ENCODE measurements at regions not wholly inside any gene's neighbourhood (a gene's known extent, or its start where the extent isn't known, plus 50 kb on each side); places are given as distances from the start of the nearest gene placed in this dataset.

DNA sequence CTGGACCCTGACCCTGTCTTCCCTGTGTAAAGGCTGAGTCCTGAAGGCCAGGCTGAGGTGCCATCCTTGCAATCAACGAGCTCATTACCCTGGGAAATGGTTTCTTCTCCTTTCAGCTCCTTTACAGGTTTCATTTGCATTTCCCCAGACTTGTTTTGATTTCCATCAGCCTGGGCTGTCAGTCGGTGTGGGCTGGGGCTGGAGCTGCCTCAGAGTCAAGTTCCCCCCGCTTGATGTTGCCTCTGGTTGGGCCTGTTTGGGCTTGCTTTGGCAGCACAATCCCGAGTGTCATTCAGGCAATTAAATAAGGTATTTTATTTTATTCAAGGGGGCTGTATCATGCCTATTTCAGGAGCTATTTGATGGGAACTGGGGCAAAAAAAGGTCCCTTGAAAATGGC, 424.9 kb downstream of the INSC start:
- DNase-seq (ENCODE audit: low read depth): no peak

- DNase-seq (ENCODE audit: low read depth): no peak
These were observed 426.4 kb downstream of the INSC start for GRCh38 chr11:15541079-15541478.

DNA sequence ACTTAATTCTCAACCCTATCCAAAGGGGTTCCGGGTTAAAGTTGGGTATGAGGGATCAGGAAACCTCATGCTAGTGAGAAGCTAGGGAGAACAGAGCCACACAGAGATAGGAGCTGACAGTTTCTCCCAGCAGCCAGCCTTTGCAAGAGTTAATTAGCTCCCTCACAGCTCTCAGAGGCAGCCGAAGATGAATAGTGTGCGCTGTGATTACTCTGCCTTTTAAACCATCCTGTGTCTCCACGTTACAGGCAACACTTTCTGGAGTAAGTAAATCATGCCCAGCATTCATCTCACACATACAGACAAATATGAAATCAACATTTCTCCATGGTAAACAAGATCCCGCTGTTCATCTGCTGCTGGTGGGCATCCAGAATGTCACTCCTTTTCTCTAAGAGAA, 429.6 kb downstream of the INSC start:
- no peak for DNase-seq (ENCODE audit: low read depth)

GRCh38 chr11:15547685-15548084, 433.0 kb downstream of the INSC start:
- DNase-seq (ENCODE audit: low read depth): no peak

DNA sequence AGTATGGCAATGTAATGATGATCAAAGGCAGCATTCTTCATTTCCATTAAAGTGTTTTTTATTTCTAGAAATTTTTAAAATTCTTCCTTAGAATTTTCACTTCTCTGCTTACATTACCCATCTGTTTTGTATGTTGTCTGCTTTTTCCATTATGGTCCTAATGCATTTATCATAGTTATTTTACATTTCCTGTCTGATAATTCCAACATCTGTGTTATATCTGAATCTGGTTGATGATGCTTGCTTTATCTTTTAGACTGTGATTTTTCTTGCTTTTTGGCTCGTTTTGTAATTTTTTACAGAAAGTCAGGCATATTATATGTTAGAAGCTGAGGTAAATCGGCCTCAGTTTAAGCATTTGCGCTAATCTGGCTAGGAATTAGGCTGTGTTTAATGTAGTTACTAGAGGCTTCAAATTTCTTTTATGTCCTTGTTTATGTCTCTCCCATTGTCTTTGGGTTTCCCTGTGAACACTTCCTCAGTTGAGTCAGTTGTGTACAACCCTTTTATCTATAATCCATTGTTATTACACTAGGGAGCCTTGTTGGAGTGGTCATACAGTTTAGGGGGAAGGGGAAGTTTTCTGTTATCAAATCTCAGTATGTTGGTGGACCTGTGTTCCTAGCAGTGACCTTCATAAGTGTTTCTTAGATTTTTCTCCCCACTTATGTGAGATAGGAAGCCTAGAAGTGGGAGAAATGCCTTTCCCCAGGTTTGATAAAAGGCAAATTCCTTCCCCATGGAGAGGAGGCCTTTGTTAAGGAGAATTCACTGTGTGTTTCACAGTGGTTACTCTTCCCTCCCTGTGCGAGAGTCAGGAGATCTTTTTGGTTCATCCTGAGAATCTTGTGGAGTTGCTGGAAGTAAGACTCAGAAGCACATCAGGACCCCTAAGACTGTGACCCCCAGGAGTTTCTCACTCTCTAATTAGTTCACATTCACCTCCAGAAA, 437.5 kb downstream of the INSC start:
- no peak for DNase-seq (ENCODE audit: low read depth)

DNA sequence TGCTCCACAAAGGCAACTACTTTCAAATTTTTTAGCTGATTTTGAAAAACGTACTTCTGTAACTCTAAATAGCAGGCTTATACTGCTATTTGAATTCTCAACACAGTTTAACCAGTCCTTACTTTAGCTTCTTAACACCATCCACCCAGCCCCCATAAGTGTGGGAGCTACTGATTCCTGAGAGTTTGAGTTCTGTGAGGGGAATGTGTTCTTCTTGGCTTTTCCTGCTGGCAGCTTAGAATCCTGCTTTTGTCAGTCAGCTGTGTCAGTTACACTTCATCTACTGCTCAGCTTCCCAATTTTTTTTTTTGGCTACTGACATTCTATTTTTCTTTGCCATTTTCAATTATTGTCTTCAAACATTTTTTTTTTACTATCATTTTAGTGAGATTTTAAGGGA, 440.4 kb downstream of the INSC start:
- no peak for DNase-seq (ENCODE audit: low read depth)

DNA sequence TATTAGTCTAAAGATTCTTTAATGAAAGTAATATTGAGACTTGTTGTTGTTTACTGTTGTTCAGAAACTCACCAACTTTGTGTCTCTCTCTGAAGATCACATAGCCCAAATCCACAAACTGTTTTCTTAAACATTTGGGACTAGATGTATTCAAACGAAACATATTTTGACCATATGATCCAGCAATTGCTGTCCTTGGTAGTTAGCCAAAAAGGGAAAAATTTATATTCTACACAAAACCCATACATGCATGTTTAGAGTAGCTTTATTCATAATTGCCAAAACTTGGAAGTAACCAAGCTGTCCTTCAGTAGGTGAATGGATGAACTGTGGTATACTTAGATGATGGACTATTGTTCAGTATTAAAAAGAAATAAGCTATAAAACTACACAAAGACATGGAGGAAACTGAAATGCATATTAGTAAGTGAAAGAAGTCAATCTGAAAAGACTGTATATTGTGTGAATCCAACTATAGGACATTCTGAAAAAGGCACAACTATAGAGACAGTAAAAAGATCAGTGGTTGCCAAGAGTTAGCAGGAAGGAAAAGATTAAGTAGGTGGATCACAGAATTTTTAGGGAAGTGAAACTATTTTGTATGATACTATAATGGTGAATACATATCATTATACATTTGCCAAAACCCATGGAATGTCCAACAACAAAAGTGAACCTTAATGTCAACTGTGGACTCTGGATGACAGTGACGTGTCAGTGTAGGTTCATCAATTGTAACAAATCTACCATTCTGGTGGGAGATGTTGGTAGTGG, 442.9 kb downstream of the INSC start:
- DNase-seq (ENCODE audit: low read depth): no peak

DNA sequence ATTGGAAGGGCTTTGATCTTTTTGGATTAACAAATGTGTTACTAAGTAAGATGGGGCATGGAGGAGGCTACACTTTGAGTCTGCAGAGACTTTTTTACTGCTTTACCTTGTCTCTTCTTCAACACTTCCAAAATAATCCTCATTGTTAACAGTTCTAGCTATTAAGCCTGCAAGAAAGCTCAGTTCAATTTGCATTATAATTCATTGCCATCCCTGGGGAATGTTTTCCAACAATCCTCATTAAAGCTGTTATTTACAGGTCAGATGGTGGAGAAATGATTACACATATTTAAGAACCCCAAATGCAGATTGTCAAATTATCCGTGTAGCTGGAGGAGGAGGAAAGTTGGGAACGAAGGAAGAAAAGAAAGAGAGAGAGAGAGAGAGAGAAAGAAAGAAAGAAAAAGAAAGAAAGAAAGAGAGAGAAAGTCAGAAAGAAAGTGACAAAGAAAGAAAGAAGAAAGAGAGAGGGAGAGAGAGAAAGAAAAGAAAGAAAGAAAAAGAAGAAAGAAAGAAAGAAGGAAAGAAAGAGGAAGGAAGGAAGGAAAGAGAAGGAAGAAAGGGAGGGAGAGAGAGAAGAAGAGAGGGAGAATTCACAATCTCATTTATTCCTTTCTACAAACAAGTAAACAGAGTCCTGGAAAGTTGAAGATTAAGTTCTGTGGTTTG, 443.9 kb downstream of the INSC start:
- no peak for DNase-seq (ENCODE audit: low read depth)

- no peak for DNase-seq (ENCODE audit: low read depth)
These were observed 446.2 kb downstream of the INSC start for GRCh38 chr11:15560689-15561467.

GRCh38 chr11:15562230-15562629, 447.5 kb downstream of the INSC start:
- no peak for DNase-seq (ENCODE audit: low read depth)

DNA sequence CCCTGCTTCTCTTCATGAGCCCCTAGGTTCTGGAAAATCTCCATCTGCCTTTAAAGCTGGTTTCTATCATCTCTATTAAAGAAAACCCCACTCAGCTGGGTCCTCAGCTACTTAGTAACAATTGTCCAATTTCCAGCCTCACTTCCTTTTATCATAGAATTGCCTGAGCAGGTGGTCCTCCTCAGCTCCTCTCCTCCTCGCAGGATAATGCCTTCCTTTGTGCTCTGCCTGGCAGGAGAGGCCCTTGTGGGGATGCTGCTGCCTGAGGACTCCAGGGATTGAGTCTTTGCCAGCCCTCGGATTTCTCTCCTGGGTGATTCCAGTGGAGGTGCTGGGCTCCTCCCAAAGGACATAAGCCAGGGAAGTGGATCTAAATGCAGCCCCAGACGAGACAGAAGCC, 448.3 kb downstream of the INSC start:
- no peak for DNase-seq (ENCODE audit: low read depth)

DNA sequence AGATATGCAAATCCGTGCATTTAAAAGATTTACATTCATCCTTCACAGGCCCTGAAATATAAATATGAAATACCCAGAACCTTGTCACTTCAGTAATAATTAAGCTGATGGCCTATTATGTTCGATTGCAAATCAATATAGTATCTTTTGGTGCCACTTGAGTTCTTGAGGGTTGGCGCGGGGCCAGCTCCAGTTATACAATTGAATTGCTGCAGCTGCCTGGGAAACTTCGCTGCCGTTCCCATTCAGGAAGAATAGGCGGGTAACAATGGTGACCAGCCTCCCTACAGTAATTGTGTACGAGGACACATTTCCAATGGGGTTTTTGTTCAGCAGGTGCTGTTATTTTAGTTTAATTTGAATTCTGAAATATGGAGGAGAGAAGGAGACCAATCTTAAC, 451.2 kb downstream of the INSC start:
- no peak for DNase-seq (ENCODE audit: low read depth)

DNA sequence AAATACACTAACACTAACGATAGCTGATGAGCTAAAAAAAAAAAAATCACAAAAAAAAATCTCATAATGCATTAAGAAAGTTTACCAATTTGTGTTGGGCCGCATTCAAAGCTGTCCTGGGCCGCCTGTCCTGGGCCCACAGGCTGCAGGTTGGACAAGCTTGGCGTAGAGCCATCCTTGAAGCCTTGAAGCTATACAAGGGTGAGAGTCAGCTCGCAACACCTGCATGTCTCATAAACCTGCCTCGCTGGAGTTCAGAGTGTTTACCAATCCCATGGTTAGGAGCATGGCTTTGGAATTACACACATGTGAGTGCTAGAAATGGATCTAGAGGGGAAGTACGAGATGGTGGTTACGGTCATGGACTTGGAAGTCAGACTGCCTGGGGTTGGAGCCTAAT, 453.7 kb downstream of the INSC start:
- DNase-seq (ENCODE audit: low read depth): no peak

- no peak for DNase-seq (ENCODE audit: low read depth)
These were observed 454.7 kb downstream of the INSC start for GRCh38 chr11:15569305-15570025.

DNA sequence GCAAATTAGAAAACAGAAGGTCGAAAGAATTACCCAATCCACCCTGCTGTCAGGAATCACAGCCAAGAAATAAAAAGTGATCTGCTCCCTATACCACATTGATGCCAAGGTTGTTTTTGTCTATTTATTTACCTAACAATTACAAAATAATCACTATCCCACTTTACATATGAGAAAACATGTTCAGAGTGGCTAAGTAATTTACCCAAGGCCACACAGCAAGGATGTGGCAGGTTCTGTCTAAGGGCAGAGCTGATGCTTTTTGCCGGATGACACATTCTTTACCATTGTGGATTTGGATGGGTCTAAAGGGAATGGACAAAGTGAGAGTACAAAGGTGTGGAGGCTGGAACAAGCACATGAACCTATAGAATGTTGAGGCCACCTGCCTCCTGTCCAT, 460.7 kb downstream of the INSC start:
- no peak for DNase-seq (ENCODE audit: low read depth)

DNA sequence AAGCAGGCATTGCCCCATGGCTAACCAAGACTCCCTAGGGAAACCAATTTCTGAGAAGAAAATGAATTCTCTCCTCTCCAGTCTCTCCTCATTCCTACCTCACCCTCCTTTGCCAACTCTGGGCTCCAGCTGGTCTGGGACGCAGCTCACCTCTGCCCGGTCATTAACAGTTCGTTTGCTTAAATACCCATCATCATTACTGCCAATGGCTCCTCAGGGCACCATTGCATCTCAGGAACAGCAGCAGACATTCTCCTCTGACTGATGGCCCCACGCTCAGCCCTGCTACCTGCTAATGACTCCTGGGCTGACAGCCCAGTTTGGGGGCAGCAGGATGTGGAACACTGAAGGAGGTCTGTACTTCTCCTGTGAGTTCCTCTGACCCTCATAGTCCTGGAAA, 462.0 kb downstream of the INSC start:
- DNase-seq (ENCODE audit: low read depth): no peak

- DNase-seq (ENCODE audit: low read depth): no peak
These were observed 462.8 kb downstream of the INSC start for GRCh38 chr11:15577519-15577918.

DNA sequence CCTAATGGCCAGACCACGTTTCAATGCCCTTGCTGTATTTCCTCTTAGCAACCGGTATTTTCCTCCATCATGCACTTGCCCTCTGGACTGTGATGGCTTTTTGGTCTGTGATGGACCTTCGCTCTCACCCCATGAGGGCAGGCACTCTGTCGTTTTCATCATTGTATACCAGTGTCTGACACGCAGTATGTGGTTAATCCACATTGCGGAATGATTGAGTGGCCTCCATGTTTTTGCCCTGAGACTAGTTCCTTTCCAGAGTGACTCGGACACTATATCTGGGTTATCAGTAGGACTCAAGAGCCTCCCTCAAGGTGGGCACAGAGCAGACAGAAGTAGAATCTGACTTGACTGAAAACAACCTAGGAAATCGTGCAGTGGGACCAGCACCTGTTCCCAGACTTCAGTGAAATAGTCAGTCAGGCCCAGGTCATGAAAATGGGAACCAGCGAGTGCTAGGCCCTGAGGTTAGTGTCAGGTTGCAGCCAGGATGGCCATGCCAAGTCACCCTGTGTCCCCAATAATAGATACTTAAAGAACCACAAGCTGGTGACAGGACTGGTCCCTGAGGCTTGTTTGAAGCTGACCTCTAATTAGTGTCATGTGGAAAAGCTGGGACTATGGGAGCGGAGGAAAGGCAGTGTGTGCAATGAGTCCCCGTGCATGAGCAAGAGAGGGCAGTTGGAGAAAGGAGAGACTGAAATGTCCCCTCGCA, 464.7 kb downstream of the INSC start:
- DNase-seq (ENCODE audit: low read depth): no peak

DNA sequence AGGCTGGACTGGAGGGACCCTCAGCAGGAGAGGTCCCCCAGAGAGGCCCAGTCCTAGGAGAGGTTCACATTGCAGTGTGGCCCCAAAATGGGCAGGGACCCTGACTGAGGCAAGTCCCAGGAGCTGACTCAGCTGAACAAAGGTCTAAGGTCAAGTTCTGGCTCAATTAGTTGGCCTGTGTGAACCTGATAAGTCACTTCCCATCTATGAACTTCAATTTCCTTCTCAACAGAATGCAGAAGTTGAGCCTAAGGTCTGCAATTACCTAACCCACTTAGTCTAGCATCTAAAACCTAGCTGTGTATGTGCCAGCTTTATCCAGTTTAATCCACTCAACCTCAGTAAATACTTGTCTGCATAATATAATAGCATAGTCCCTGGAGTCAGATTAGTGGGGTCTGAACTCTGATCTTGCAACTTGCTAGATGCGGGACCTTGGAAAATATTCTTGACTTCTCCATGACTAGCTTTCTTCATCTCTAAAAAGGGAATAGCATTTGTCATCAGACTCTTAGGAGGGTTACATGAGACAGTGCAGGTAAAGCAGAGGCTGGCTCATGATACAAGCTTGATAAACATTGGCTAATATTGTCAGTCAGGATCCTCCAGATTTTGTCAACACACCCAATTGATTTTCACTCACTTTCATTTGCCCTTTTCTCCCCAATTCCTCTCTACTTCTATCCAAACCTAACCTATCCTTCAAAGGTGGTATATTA, 465.5 kb downstream of the INSC start:
- DNase-seq (ENCODE audit: low read depth): no peak

DNA sequence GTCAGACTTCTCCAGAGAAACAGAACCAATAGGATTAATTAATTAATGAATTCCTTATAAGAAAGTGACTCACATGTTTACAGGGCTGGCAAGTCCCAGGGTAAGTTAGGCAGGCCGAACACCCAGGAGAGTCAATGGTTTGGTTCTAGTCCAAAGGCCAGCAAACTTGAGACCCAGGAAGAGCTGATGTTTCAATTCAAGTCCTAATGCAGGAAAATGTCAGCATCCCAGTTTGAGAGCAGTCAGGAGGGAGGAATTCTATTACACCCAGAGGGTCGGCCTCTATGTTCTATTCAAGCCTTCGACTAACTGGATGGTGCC, 466.0 kb downstream of the INSC start:
- DNase-seq (ENCODE audit: low read depth): no peak

Measured in activated T-helper 1 cell treated with Interleukin-2 at 50 U/mL for 16 hours (primary cell).